ENCODE measurements at regions not wholly inside any gene's neighbourhood (a gene's known extent, or its start where the extent isn't known, plus 50 kb on each side); places are given as distances from the start of the nearest gene placed in this dataset.
A peak's percentile ranks its signal among the peaks of the same experiment; 100 is the strongest.

DNA sequence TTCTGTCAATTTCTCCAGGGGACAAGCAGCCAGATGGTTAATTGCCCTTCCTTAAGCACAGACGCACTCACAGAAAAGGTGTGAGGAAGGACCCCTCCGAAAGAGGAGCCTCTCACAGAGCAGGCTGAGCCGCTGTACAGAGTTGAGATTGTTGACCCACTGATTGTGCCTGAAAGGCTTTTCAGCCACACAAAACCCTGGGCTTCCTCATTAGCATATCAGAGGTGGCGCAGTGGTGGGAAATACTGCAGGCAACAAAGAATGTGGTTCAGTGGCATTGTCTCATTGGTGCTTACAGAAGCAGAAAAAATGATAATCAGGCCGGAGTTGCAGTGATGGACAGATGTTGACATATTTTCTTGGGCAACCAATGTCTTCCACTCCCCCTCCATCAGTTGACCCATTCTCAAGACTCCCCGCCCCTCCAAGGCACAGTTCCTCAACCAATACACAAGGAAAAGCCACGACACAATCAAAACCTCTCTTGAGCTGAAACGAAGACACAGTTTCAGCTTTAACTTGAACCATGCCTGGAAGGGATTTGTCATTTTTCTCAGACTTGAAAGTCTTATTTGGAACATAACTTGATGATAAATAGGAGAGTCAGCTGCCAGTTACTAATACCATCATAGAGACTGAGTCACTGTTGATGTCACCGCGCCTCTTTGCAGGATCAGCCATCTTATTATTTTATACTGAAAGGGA, 53.1 kb downstream of the ATXN3L start:
- no peak for DNase-seq

DNA sequence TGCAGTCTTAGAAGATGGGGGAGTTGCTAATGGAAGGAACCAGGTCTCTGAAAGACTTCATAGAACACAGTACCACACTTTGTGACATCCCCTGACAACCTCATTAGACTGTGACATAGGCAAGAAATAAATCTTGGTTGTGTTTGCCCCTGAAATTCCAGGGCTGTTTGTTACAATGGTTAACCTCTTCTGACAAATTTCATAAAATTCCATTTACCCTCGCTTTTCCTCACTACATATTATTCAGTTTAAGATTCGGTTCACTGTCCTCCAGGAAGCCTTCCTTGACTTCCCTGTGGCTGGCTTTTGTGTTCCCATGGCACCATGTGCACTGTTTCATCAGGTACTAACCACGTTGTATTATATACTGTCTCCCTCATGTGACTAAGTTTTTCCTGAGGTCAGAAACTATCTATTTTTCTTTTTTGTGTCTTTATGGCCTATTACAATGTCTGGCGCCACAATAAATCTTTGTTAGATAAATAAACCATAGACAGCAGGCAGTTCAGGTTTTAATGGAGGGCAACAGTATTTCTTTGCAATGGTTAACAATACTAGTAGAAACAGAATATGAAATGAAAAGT, 54.2 kb downstream of the ATXN3L start:
- DNase-seq = no peak

DNA sequence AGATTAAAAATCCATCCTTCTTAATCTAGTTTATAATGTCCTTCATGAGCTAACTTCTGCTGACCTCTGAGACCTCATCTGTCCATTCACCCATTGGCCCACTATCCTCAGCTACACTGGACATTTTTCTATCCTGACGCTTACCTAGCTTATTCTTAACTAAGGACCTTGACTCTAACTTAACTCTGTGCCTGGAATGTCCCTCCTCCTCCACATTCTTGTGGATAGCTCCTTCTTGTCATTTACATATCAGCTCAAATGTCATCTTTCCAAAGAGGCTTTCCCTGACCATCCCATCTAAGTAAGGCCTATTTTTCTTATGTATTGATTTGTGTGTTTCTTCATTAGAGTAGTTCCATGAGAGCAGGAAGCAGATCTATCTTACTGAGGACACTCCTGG, 54.7 kb downstream of the ATXN3L start:
- DNase-seq = no peak

DNA sequence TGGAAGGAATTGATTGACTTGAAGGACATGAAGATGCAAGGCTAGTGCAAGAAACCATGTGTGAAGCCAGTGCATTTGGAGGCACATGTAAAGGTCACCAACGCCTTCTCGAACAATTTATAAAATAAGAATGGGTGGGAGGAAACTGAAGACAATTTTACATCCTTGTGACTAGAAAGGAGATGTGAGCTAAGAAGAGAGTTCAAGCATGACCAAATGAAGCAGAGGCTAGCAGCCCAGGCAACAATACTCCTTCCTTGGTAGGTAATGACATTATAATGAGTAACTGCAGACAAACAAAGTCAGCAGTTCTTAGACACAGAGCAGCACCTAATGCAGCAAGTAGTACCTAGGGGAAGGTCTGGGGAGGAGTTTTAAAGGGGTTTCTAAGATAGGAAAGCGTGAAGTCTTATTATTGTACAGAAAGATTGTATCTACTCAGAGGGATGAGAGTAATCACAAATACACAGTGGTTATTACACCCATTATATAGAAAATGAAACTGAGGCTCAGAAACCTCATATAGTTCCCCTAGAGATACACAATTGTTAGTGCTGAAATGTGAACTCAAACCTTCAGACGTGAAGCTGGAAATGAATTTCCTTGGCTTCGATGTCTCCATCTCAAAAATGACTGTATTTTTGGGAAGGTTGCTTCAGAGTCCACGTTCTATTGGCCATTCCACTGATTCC, 56.1 kb downstream of the ATXN3L start:
- no peak for DNase-seq

DNA sequence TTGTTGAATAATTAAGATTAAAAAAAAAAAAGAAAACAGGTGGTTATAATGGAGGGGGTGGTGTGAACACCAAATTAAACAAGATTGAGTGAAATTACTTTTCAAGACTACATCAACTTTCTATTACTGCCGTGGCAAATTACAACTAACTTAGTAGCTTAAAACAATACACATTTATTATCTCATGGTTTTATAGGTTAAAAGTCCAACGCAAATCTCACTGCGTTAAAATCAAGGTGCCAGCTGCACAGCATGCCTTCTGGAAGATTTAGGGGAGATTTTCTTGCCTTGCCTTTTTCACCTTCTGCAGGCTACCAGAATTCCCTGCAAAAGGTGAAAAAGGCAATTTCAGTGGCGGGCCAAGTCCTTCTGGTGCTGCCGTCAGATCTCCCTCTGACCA, 58.5 kb downstream of the ATXN3L start:
- no peak for DNase-seq

DNA sequence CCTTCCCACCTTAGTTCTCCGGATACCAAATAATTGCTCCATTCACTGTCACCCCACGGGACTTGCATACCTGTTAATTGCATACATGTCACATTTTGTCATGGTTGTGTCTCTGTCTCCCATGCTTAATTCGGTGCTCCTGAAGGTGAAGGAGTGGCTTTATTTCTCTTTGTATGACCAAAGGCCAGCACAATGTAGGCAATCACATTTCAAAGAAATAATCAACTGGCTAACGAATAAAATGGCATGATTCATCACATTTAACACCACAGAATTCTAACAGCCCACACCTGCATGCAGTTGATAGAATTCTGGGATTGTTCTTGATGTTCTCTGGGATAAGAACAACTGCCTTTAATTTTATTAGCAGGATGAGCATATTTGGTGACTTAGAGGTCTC, 59.3 kb downstream of the ATXN3L start:
- no peak for DNase-seq

DNA sequence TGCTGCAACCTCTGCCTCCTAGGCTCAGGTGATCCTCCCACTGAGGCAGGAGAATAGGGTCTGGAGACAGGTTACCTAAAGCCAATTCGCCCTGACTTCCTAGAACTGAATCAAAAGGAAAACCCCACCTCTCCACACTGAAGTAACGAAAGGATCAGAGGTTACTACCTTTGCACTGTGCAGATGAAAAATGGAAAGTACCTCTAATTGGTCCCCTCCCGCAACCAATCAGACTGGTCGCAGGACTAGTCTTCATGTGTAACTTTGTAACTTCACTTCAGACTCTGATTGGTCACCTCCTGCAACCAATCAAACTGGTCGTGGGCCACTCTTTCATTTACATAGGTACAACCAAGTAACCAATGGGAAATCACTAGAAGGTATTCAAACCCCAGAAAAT, 61.1 kb downstream of the ATXN3L start:
- no peak for DNase-seq

DNA sequence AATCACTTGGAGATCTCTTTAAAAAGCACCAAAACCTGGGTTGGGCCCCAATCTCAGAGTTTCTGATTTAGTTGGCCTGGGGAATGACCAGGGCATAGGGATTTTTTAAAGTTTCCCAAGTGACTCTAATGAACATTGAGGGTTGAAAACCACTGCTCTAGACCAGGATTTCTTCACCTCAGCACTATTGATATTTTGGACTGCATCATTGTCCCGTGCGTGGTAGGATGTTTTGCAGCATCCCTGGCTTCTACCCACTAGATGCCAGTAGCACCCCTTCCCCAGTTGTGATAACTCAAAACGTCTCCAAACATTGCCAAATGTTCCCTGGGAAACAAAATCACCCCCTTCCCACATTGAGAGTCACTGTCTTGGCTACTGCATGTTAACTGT, 61.8 kb downstream of the ATXN3L start:
- DNase-seq = no peak

DNA sequence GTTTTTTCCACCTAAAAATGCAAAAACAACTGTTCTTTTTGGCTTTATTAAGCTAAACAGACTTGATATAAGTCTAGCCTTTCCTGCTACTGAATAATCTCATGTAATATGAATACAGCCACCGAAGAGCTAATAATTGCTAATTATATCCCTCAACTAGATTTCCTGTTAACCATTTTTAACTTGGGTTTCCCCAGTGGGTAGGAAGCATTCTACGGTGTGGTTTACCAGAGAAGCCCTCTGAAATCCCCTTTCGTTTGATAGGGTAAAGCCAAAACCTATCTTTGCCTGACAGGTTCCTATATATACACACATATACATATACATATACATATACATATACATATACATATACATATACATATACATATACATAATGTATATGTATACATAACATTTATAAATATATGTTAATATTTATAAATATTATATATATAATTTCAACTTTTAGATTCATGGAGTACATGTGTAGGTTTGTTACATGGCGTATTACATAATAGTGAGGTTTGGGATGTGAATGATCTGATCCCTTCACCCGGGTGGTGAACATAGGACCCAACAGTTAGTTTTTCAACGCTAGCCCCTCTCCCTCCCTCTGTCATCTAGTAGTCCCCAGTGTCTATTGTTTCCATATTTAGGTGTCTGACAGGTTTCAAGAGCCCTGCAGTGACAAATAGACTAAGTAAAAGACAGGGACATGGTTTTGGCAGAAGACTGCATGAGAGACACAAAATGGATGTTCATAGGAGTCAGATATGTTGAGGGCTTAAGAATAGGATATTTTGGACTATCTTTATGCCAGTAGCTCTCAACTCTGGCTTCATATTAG, 62.4 kb downstream of the ATXN3L start:
- peak; percentile 14 to 27 for DNase-seq

DNA sequence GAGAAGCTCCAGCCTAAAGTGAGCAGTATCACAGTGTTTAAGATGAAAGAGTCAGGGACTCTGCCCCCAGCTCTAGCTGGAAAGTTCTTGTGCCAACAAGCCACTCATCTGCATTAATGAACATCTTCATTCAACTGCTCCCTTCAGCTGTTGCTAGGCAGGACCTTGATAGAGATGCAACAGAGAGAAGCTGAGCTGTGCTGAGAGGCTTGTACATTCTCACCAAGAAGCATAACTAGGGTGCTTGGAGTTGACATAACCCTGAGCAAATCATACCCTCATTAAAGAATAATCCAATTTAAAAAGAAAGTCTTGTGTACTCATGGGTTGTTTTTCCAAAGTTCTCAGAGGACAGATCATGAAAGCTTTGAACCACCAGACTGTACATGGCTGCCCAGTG, 63.2 kb downstream of the ATXN3L start:
- DNase-seq = no peak

DNA sequence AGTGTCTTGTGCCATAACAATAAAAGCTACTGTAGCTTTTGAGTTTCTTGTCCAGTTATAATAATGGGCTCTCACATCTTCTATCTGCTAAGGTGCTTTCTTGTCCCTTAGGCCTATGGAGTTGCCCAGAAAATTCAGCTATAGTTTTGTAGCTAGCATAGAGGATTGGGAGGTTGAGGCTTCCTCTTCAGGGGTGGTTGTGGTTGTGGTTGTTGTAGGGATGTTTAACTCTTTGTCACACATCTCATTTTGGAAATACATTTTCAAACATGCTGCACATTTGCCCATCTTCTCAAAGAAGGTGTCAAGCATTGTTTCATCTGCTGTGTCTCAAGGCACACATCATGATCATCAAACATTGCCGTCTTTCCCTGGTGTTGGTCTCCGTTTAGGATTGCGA, 65.0 kb downstream of the ATXN3L start:
- DNase-seq = no peak

DNA sequence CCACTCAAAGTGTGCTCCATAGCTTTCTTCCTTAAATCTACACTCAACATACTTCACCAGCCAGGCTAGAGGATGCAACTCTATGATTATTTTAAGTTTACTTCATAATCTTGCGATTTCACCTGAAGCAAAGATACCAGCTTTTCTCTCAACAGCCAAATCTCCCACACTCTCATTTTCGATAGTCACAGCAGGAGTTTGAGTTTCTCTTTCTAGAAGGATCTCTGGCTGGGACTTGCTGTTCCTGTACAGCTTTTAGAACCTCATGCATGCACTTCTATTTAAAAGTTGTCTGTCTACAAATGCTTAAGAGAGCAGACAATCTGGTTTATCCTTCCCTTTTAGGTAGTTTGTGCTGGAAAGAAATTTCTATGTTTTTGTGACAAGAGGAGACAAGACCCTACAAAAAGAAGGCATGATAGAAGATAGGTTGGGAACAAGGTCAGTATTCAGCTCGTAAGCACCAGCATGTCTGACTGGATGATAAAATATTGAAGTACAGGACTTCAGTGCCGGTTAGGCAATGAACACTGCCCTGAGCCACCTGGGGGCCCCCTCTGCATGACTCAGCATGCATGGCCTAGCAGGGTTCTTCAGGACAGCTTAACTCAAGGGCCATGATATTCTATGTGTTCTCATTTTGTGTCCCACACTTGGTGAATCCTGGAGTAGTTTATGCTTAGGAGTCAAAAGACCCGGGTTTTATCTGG, 65.6 kb downstream of the ATXN3L start:
- DNase-seq = no peak

DNA sequence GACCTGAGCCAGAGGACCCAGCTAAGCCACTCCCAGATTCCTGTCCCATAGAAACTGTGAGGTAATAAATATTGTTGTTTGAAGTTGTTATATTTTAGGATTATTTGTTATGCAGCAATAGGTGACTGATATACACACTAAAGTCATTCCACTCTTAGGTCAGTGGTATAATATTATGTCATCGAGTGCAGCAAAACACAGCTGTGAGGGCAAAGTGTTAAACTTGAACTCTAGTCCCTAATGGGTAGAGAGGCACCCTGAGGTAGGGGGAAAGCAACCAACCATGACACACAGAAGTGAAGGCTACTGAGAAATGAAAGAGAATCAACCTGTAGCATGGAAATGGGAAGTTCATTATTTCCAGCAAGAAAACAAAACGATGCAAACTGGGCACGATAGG, 66.6 kb downstream of the ATXN3L start:
- no peak for DNase-seq

DNA sequence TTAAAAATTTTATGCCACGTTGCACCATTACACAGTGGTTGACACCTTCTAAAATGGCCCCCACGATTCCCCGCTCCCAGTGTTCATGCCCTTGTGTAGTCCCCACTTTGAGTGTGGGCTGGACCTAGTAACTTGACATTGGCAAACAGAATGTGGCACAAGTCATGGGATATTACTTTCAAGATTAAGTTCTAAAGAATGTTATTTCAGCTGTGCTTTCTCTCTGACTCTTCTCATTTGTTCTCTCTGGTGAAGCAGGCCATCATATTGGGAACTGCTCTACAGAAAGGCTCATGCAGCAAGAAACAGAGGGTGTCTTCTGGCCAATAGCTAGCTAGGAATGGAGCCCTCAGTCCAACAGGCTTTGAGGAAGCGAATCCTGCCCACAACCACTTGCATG, 67.1 kb downstream of the ATXN3L start:
- DNase-seq = no peak

DNA sequence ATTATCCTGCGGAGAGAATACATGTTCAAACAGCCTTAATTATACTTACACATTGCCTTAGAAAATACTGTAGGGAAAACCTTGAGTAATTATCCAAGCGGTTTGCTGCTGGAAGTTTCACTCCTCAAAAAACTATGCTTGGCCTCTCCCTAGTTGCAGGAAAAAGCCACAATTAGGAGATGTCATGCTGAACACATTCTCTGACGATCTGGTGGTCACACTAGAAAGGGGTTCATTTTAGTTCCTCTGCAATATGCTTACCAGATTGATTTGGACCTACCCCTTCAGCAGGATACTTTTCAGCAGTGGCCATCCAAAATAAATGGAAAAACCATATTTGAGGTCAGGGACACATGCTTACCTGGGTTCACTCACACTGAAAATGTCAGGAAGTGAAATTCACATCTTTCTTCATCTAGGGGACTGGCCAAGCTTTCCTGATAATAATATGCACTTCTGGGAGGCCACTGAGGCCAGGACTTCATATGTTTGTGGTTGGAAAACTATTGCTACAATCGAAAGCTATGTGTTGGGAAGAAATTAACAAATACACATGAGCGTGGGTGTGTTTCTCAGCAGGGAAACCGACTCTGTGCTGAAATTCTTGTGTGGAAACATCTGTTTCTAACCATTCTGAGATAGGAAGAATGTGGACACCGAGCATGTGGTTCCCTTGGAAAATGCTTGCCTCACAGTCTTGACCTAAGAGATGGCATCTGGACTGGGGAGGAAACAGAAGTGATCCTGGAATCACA, 68.8 kb downstream of the ATXN3L start:
- no peak for DNase-seq

DNA sequence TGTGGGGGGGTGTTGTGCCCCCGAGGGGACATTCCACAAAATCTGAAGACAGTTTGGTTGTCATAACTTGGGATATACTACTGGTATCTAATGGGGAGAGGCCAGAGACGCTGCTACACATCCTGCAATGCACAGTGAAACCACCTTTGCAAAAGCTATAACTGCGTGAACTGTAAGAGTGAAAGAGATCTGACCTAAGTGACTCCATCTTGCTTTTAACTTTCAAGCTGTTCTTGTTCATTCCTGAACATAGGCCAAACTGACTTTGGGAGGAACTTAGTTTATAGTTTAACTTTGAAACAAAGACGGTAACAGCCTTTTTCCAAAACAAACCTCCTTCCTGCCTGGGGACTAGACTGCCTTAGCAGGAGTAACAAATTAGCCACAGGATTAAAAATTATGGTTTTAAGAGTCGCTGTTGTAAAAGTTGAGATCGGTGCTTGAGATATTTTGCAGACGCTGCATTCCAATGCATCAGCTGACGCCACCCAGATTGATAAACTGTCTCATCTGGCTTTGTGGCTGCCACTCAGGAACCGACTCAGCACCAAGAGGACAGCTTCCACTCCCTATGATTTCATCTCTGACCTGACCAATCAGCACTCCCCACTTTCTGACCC, 70.9 kb downstream of the ATXN3L start:
- DNase-seq = no peak

DNA sequence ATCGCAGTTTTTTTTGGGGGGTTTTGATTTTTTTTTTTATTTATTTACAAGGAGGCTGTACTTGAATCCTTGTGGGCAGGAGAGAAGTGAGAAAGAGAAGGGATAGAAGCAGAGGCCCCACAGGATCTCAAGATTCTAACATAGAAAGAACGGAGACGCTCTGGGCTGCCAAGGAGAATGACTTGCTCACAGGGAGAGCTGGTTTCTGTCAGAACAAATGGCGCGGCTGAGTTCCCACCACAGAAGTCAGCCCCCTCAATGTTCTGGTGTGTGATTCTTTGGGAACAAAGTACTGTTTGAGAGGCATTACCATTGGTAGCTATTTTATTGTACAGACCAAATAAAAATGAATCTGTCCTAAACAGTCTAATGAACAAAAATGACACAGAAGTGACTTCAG, 80.6 kb downstream of the ATXN3L start:
- no peak for DNase-seq

DNA sequence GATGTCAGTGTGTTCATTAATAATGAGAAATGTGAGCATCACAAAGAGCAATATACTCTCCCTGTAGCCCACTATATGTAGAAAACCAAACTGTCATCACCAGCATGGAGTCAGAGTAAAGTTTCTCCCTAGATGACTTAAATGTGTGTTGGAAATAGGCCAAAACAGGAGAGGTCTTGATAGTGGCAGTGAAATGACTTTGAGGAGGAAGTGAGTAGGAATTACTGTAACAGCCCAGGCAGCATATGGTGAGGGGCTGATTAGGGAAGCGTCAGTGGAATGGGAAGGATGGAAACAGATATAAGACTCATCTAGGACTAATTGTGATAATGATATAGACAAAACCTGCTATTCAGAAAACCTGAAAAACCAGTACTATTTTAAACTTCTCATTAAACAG, 83.9 kb downstream of the ATXN3L start:
- DNase-seq = no peak

DNA sequence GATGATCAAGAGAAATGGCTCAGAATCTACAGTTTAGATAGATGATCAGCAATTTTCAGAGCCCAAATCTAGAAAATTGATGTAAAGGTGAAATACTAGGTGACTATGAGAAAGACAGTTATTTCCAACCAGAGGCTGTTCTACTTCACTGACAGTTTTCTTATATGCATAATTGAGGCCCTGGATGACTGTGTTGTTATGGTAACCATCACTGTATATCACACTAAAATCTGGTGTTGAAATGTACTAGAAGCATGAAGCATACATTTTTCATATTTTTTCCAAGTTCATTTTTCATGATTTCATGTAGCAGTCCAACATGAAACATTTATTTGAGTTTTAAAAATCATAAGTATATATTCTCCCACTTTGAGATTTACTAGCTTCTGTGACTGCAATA, 87.4 kb downstream of the ATXN3L start:
- no peak for DNase-seq

DNA sequence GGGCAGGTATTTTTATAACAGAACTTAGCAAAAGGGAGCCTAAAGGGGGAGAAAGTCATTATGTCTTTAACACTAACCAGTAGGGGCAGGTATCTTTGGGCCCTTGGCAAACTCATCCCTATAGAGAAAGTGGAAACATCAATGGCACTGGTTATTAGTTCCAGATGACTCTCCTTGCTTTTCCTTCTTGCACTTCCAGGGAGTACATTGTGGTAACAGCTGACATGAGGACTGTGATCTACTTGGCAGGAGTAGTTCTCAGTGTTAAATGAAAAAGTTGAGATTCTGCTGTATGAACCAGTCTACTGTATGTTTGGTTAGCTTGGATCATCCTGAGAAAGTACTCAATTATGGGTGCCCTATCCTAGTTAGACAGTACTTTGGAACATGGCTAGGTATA, 93.6 kb downstream of the ATXN3L start:
- DNase-seq = no peak

DNA sequence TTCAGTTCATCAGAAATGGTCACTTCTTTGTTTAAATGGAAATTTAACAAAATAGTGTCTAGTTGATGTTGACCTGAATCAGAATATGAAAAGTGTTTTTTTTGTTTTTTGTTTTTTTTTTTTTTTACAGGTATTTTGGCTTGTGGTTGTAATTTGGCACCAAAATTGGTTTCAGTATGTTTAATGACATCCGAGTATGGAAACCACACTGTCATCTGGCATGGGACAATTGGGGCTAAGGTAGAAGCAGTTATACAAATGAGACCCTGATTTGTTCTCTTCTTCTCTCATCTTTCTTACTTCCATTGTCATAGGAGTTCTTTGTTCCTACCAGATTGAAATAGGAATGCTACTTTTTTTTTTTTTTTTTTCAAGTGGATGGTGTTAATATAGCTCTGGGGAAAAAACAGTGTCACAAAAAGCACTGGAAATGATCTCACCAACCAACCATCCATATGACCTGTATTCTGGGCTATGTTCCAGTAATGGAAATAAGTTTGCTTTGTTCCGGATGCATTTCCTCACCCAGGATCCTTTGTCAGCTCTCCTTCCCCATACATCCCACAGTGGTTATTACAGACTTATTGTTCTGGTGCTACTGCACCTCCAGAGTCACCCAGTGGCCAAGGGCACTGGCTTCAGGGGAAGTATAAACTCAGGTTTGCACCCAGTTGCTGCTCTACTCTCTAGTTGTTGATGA, 95.8 kb downstream of the ATXN3L start:
- DNase-seq = no peak

All from CD4-positive, alpha-beta T cell treated with Interleukin-4 for 1 hour (primary cell).